ENCODE measurements at regions not wholly inside any gene's neighbourhood (a gene's known extent, or its start where the extent isn't known, plus 50 kb on each side); places are given as distances from the start of the nearest gene placed in this dataset.
"Not testable (repeated sequence)": the region's sequence is repeated elsewhere in the genome, so short reads cannot be mapped to it uniquely, and the experiment has no call there.

GRCh38 chrX:115968436-115969252, 201.9 kb upstream of the AGTR2 start:
- Histone ChIP-seq H3K9me3 (ENCODE audit: control insufficient read depth, insufficient read depth, low read length) (no peaks in the 10 kb centered on the region), H3K4me3 (ENCODE audit: low read length) (peak overlapping the region; percentile 67), H3K4me1 (ENCODE audit: control insufficient read depth, insufficient read depth, low read length) (no peaks in the 10 kb centered on the region; the same call in 1 of the 2 replicates), H3K36me3 (ENCODE audit: control insufficient read depth, insufficient read depth, low read length) (no peaks in the 10 kb centered on the region), H3K27me3 (ENCODE audit: control insufficient read depth, insufficient read depth, low read length) (no peaks in the 10 kb centered on the region), H3K27ac (ENCODE audit: low read length) (no peak overlapping the region)
- no CpG with 5 or more reads among the region's 48 CpGs for WGBS (ENCODE audit: insufficient coverage, insufficient read length)
- peak; percentile 71 for DNase-seq (ENCODE audit: low read depth, low spot score)

GRCh38 chrX:115970718-115971117, 199.8 kb upstream of the AGTR2 start:
- no CpG with 5 or more reads among the region's 5 CpGs for WGBS (ENCODE audit: insufficient coverage, insufficient read length)
- no peak overlapping the region for H3K27ac ChIP-seq (ENCODE audit: low read length)
- H3K4me3 ChIP-seq (ENCODE audit: low read length): no peak overlapping the region
- no peaks in the 10 kb centered on the region for H3K27me3 ChIP-seq (ENCODE audit: control insufficient read depth, insufficient read depth, low read length)
- no peak for DNase-seq (ENCODE audit: low read depth, low spot score)
- no peaks in the 10 kb centered on the region; the same call in 1 of the 2 replicates for H3K4me1 ChIP-seq (ENCODE audit: control insufficient read depth, insufficient read depth, low read length)
- no peaks in the 10 kb centered on the region for H3K36me3 ChIP-seq (ENCODE audit: control insufficient read depth, insufficient read depth, low read length)
- H3K9me3 ChIP-seq (ENCODE audit: control insufficient read depth, insufficient read depth, low read length): no peaks in the 10 kb centered on the region

DNA sequence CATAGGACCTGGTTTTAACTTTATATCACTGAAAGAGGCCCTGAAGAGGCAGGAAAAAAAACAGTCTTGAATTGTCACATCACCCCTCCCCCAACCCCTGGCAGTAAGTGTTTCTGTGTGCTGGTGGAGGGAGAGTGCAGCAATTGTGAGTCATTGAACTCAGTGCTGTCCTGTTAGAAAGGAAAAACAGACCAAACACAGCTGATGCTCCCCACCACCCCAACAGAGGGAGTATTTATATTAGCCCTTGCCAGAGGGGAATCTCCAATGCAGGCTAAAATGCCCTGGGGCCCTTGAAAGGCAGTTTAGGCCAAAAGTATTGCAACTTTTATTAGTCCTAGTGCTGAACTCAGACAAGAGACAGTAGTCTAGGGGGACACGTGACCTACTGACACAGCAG, 197.8 kb upstream of the AGTR2 start:
- H3K27me3 ChIP-seq (ENCODE audit: control insufficient read depth, insufficient read depth, low read length): no peaks in the 10 kb centered on the region
- no peaks in the 10 kb centered on the region; the same call in 1 of the 2 replicates for H3K4me1 ChIP-seq (ENCODE audit: control insufficient read depth, insufficient read depth, low read length)
- no peaks in the 10 kb centered on the region for H3K9me3 ChIP-seq (ENCODE audit: control insufficient read depth, insufficient read depth, low read length)
- H3K27ac ChIP-seq (ENCODE audit: low read length): no peak overlapping the region
- WGBS (ENCODE audit: insufficient coverage, insufficient read length): no CpG with 5 or more reads among the region's 1 CpG
- no peak for DNase-seq (ENCODE audit: low read depth, low spot score)
- no peak overlapping the region for H3K4me3 ChIP-seq (ENCODE audit: low read length)
- no peaks in the 10 kb centered on the region for H3K36me3 ChIP-seq (ENCODE audit: control insufficient read depth, insufficient read depth, low read length)

DNA sequence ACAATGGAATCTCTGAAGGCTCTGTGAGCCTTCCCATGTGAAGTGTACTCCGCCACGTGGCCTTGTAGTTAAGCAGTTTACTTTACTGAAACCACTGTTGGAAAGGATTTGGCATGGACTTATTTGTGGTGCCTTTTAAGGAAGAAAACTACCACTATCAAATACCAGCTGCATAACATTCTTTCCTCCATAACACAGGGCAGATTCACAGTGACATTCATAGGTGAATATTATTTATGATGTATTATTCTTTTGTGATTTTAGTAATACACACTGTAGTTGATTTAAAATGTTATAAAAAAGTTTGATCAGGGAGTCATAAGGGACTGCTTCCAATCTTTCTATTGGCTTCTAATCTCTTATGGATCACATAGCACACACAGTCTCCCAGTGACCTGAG, 192.5 kb upstream of the AGTR2 start:
- no peak for DNase-seq (ENCODE audit: low read depth, low spot score)
- no peaks in the 10 kb centered on the region for H3K4me1 ChIP-seq (ENCODE audit: control insufficient read depth, insufficient read depth, low read length)
- H3K4me3 ChIP-seq (ENCODE audit: low read length): no peak overlapping the region
- no peaks in the 10 kb centered on the region for H3K27me3 ChIP-seq (ENCODE audit: control insufficient read depth, insufficient read depth, low read length)
- WGBS (ENCODE audit: insufficient coverage, insufficient read length): no CpG with 5 or more reads among the region's 2 CpGs
- H3K27ac ChIP-seq (ENCODE audit: low read length): no peak overlapping the region
- no peaks in the 10 kb centered on the region for H3K9me3 ChIP-seq (ENCODE audit: control insufficient read depth, insufficient read depth, low read length)
- H3K36me3 ChIP-seq (ENCODE audit: control insufficient read depth, insufficient read depth, low read length): no peaks in the 10 kb centered on the region

DNA sequence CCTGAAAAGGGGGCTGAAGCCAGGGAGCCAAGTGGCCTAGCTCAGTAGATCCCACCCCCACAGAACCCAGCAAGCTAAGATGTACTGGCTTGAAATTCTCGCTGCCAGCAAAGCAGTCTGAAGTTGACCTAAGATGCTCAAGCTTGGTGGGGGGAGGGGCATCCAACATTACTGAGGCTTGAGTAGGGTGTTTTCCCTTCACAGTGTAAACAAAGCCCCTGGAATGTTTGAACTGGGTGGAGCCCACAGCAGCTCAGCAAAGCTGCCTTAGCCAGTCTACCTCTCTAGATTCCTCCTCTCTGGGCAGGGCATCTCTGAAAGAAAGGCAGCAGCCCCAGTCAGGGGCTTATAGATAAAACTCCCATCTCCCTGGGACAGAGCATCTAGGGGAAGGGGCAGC, 187.4 kb upstream of the AGTR2 start:
- H3K9me3 ChIP-seq (ENCODE audit: control insufficient read depth, insufficient read depth, low read length); H3K4me1 ChIP-seq (ENCODE audit: control insufficient read depth, insufficient read depth, low read length); H3K27me3 ChIP-seq (ENCODE audit: control insufficient read depth, insufficient read depth, low read length); H3K4me3 ChIP-seq (ENCODE audit: low read length); DNase-seq (ENCODE audit: low read depth, low spot score); H3K27ac ChIP-seq (ENCODE audit: low read length); H3K36me3 ChIP-seq (ENCODE audit: control insufficient read depth, insufficient read depth, low read length): not testable (repeated sequence)
- WGBS (ENCODE audit: insufficient coverage, insufficient read length): no CpG with 5 or more reads among the region's 1 CpG

GRCh38 chrX:115987464-115987863, 183.1 kb upstream of the AGTR2 start:
- H3K36me3 ChIP-seq (ENCODE audit: control insufficient read depth, insufficient read depth, low read length): not testable (repeated sequence)

DNA sequence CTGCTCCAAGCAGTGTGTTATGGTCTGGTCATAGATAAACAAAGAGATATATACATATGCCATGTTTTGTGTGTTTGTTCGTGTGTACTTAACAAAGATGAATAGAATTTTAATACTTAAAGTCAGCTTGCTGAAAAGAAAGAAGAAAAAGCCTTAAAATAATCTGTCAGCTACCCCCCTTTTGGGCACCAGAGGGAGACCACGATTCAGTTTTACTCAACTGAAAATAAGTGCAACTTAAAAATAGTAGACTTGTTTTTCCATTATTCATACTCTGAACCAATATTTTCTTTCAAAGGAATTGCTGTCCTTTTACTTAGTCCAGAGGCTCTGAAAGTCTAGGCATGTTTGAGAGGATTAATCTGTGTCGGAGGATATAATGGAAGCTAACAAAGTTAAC, 181.7 kb upstream of the AGTR2 start:
- no peaks in the 10 kb centered on the region for H3K36me3 ChIP-seq (ENCODE audit: control insufficient read depth, insufficient read depth, low read length)
- H3K4me1 ChIP-seq (ENCODE audit: control insufficient read depth, insufficient read depth, low read length): no peaks in the 10 kb centered on the region
- H3K9me3 ChIP-seq (ENCODE audit: control insufficient read depth, insufficient read depth, low read length): no peaks in the 10 kb centered on the region
- H3K4me3 ChIP-seq (ENCODE audit: low read length): no peak overlapping the region
- no peaks in the 10 kb centered on the region for H3K27me3 ChIP-seq (ENCODE audit: control insufficient read depth, insufficient read depth, low read length)
- H3K27ac ChIP-seq (ENCODE audit: low read length): no peak overlapping the region
- WGBS (ENCODE audit: insufficient coverage, insufficient read length): no CpG with 5 or more reads among the region's 3 CpGs
- DNase-seq (ENCODE audit: low read depth, low spot score): no peak

More at GRCh38 chrX:115987464-115987863, 183.1 kb upstream of the AGTR2 start:
- not testable (repeated sequence) for H3K27ac ChIP-seq (ENCODE audit: low read length); H3K27me3 ChIP-seq (ENCODE audit: control insufficient read depth, insufficient read depth, low read length); H3K4me3 ChIP-seq (ENCODE audit: low read length); H3K4me1 ChIP-seq (ENCODE audit: control insufficient read depth, insufficient read depth, low read length); DNase-seq (ENCODE audit: low read depth, low spot score); H3K9me3 ChIP-seq (ENCODE audit: control insufficient read depth, insufficient read depth, low read length)
- WGBS (ENCODE audit: insufficient coverage, insufficient read length): no CpG with 5 or more reads among the region's 1 CpG

DNA sequence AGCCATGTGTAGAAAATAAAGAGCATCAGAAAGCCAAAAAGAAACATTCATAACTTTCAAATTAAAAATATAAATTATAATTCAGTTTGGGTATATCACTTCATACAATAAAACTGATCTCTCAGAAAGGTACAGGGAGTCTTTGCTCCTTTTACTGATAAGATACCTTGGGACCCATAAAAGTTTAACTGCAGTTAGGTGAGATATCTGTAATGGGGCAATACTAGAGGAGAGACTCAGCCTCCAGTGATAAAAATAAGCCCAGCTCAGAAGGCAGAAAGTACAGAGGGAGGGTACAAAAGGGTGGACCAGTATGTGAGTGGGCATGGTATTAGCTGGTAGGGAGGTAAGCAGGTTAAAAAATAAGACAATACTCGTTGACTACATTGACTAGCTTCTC, 180.9 kb upstream of the AGTR2 start:
- Histone ChIP-seq H3K9me3 (ENCODE audit: control insufficient read depth, insufficient read depth, low read length) (no peaks in the 10 kb centered on the region), H3K36me3 (ENCODE audit: control insufficient read depth, insufficient read depth, low read length) (no peaks in the 10 kb centered on the region), H3K4me3 (ENCODE audit: low read length) (no peak overlapping the region), H3K27me3 (ENCODE audit: control insufficient read depth, insufficient read depth, low read length) (no peaks in the 10 kb centered on the region), H3K27ac (ENCODE audit: low read length) (no peak overlapping the region), H3K4me1 (ENCODE audit: control insufficient read depth, insufficient read depth, low read length) (no peaks in the 10 kb centered on the region)
- no peak for DNase-seq (ENCODE audit: low read depth, low spot score)
- WGBS (ENCODE audit: insufficient coverage, insufficient read length): no CpG with 5 or more reads among the region's 1 CpG

GRCh38 chrX:116009346-116009745, 161.2 kb upstream of the AGTR2 start:
- no CpG with 5 or more reads among the region's 1 CpG for WGBS (ENCODE audit: insufficient coverage, insufficient read length)
- Histone ChIP-seq H3K9me3 (ENCODE audit: control insufficient read depth, insufficient read depth, low read length) (no peaks in the 10 kb centered on the region), H3K27ac (ENCODE audit: low read length) (no peak overlapping the region), H3K36me3 (ENCODE audit: control insufficient read depth, insufficient read depth, low read length) (no peaks in the 10 kb centered on the region), H3K4me1 (ENCODE audit: control insufficient read depth, insufficient read depth, low read length) (peaks cover 1% of the 10 kb centered on the region; the same call in 1 of the 2 replicates), H3K4me3 (ENCODE audit: low read length) (no peak overlapping the region), H3K27me3 (ENCODE audit: control insufficient read depth, insufficient read depth, low read length) (no peaks in the 10 kb centered on the region)
- DNase-seq (ENCODE audit: low read depth, low spot score): no peak

DNA sequence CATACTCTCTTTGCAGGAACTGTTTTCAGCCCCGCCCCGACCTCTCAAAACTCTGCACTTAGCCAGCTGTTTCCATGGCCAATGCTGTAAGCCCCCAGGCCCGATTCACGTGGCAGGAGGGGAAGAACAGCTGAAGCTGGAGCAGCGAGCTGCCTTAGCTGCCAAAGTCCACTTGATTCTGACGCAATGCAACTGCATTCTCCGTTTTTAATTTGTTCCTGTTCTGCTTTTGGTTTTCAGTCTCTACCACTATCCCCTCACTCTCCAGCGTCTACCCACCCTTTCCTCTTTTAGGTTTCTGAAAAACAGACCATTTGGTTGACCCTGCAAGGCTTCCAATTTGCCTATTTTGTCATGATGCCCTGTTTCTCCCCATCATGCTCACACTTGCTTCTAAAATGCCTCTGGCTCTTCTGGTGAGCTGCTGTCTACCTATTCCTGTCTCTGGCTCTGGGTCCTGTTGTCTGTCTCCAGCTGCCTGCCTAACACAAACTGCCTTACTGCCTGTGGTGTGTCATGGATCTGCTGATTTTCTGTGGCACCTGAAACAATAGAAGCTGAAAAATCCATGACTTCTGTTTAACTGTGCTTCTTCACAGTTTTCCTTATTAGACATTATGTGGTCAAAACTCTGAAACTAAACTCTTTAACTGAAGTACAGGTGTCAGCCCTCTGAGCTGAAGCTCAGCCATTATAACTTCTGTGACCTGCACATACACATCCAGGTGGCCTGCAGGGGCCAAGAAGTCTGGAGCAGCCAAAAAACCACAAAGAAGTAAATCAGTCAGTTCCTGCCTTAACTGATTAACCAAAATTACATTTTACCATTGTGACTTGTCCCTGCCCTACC, 160.5 kb upstream of the AGTR2 start:
- Histone ChIP-seq H3K27me3 (ENCODE audit: control insufficient read depth, insufficient read depth, low read length) (no peaks in the 10 kb centered on the region), H3K27ac (ENCODE audit: low read length) (no peak overlapping the region), H3K4me1 (ENCODE audit: control insufficient read depth, insufficient read depth, low read length) (peaks cover 1% of the 10 kb centered on the region; the same call in 1 of the 2 replicates), H3K9me3 (ENCODE audit: control insufficient read depth, insufficient read depth, low read length) (no peaks in the 10 kb centered on the region), H3K36me3 (ENCODE audit: control insufficient read depth, insufficient read depth, low read length) (no peaks in the 10 kb centered on the region), H3K4me3 (ENCODE audit: low read length) (no peak overlapping the region)
- no CpG with 5 or more reads among the region's 8 CpGs for WGBS (ENCODE audit: insufficient coverage, insufficient read length)
- no peak for DNase-seq (ENCODE audit: low read depth, low spot score)

Measured in iPS DF 6.9 (cell line).